ENCODE measurements at regions not wholly inside any gene's neighbourhood (a gene's known extent, or its start where the extent isn't known, plus 50 kb on each side); places are given as distances from the start of the nearest gene placed in this dataset.

GRCh38 chr6:141969201-141969600, 163.5 kb upstream of the GJE1 start:
- TF ChIP-seq CTCF (IDR thresholded peaks at IDR 0.05; ENCODE audit: insufficient read depth, low read length, severe bottlenecking) = no peak
- Histone ChIP-seq H3K36me3 (ENCODE audit: control insufficient read depth, insufficient read depth, low read length) (no peaks in the 10 kb centered on the region), H3K4me3 (ENCODE audit: low read depth, low read length) (no peak overlapping the region), H3K27me3 (ENCODE audit: control insufficient read depth, insufficient read depth, low read length) (no peaks in the 10 kb centered on the region)
- no peak for FAIRE-seq
- peak; percentile 39 for DNase-seq (ENCODE audit: low read depth)

- no peak for DNase-seq (ENCODE audit: low read depth)
- Histone ChIP-seq H3K36me3 (ENCODE audit: control insufficient read depth, insufficient read depth, low read length) (no peaks in the 10 kb centered on the region), H3K27me3 (ENCODE audit: control insufficient read depth, insufficient read depth, low read length) (no peaks in the 10 kb centered on the region), H3K4me3 (ENCODE audit: low read depth, low read length) (no peak overlapping the region)
- no peak for FAIRE-seq
- TF ChIP-seq CTCF (IDR thresholded peaks at IDR 0.05; ENCODE audit: insufficient read depth, low read length, severe bottlenecking) = no peak
Measured at GRCh38 chr6:141968632-141969031, 164.1 kb upstream of the GJE1 start.

- no peak overlapping the region for H3K4me3 ChIP-seq (ENCODE audit: low read depth, low read length)
- no peak for TF ChIP-seq CTCF (IDR thresholded peaks at IDR 0.05; ENCODE audit: insufficient read depth, low read length, severe bottlenecking)
- H3K36me3 ChIP-seq (ENCODE audit: control insufficient read depth, insufficient read depth, low read length) = no peaks in the 10 kb centered on the region
- DNase-seq (ENCODE audit: low read depth) = no peak
- H3K27me3 ChIP-seq (ENCODE audit: control insufficient read depth, insufficient read depth, low read length) = no peaks in the 10 kb centered on the region
- no peak for FAIRE-seq
Measured at GRCh38 chr6:141965016-141965545, 167.6 kb upstream of the GJE1 start.

GRCh38 chr6:141963543-141964295, 169.0 kb upstream of the GJE1 start:
- FAIRE-seq = no peak
- Histone ChIP-seq H3K27me3 (ENCODE audit: control insufficient read depth, insufficient read depth, low read length) (no peaks in the 10 kb centered on the region), H3K36me3 (ENCODE audit: control insufficient read depth, insufficient read depth, low read length) (no peaks in the 10 kb centered on the region), H3K4me3 (ENCODE audit: low read depth, low read length) (no peak overlapping the region)
- TF ChIP-seq CTCF (IDR thresholded peaks at IDR 0.05; ENCODE audit: insufficient read depth, low read length, severe bottlenecking) = no peak
- DNase-seq (ENCODE audit: low read depth) = peak; percentile 55

GRCh38 chr6:141957271-141957670, 175.5 kb upstream of the GJE1 start:
- TF ChIP-seq CTCF (IDR thresholded peaks at IDR 0.05; ENCODE audit: insufficient read depth, low read length, severe bottlenecking) = no peak
- DNase-seq (ENCODE audit: low read depth) (no peak), FAIRE-seq (no peak)
- Histone ChIP-seq H3K36me3 (ENCODE audit: control insufficient read depth, insufficient read depth, low read length) (no peaks in the 10 kb centered on the region), H3K4me3 (ENCODE audit: low read depth, low read length) (no peak overlapping the region), H3K27me3 (ENCODE audit: control insufficient read depth, insufficient read depth, low read length) (no peaks in the 10 kb centered on the region)

GRCh38 chr6:141956868-141957267, 175.9 kb upstream of the GJE1 start:
- no peak for DNase-seq (ENCODE audit: low read depth)
- Histone ChIP-seq H3K36me3 (ENCODE audit: control insufficient read depth, insufficient read depth, low read length) (no peaks in the 10 kb centered on the region), H3K4me3 (ENCODE audit: low read depth, low read length) (no peak overlapping the region), H3K27me3 (ENCODE audit: control insufficient read depth, insufficient read depth, low read length) (no peaks in the 10 kb centered on the region)
- FAIRE-seq = no peak
- TF ChIP-seq CTCF (IDR thresholded peaks at IDR 0.05; ENCODE audit: insufficient read depth, low read length, severe bottlenecking) = no peak

Measured in bronchial epithelial cell (primary cell).